NB4 (cell line): ENCODE measurements at regions not wholly inside any gene's neighbourhood (a gene's known extent, or its start where the extent isn't known, plus 50 kb on each side); places are given as distances from the start of the nearest gene placed in this dataset.

Experiments
- DNase-seq: peaks from one replicate; pipeline ENCODE4 v3.0.0; 2010; ENCODE audit warnings: low read depth
- H3K4me3 ChIP-seq: one replicate; pipeline ENCODE4 v1.5.1; 2011; ENCODE audit warnings: mild to moderate bottlenecking, low read depth, low read length, moderate library complexity
- CTCF ChIP-seq: IDR thresholded peaks from one replicate; pipeline ENCODE4 v1.5.1; 2012; ENCODE audit warnings: low read depth, low read length
- MAX ChIP-seq: IDR thresholded peaks from 2 replicates; pipeline ENCODE4 v1.6.1; 2011; ENCODE audit warnings: low read depth, low read length
- MYC ChIP-seq: IDR thresholded peaks from 2 replicates; pipeline ENCODE4 v1.6.1; 2011; ENCODE audit warnings: low read depth, low read length
- POLR2A ChIP-seq: IDR thresholded peaks from 2 replicates; pipeline ENCODE4 v1.6.1; 2011; ENCODE audit warnings: mild to moderate bottlenecking; ENCODE audit not compliant: insufficient read length; ENCODE audit errors: extremely low read depth

GRCh38 chr16:86732621-86733295 lies 154.4 kb downstream of the FOXL1 start:
- TF ChIP-seq CTCF: no peak
- TF ChIP-seq POLR2A: no peak
- TF ChIP-seq MYC: no peak
- no peak for TF ChIP-seq MAX
- no peak for DNase-seq
- no peak overlapping the region for H3K4me3 ChIP-seq

GRCh38 chr16:86733546-86734254 lies 155.4 kb downstream of the FOXL1 start:
- TF ChIP-seq CTCF (no peak), POLR2A (no peak), MAX (no peak), MYC (no peak)
- no peak overlapping the region for H3K4me3 ChIP-seq
- no peak for DNase-seq

GRCh38 chr16:86734543-86735460 lies 156.5 kb downstream of the FOXL1 start:
- DNase-seq: no peak
- no peak for TF ChIP-seq POLR2A
- no peak for TF ChIP-seq CTCF
- TF ChIP-seq MYC: no peak
- no peak for TF ChIP-seq MAX
- no peak overlapping the region for H3K4me3 ChIP-seq

- no peak overlapping the region for H3K4me3 ChIP-seq
- TF ChIP-seq MAX: no peak
- TF ChIP-seq MYC: no peak
- no peak for TF ChIP-seq POLR2A
- TF ChIP-seq CTCF: no peak
- no peak for DNase-seq
These were observed 157.4 kb downstream of the FOXL1 start for GRCh38 chr16:86735727-86736126.

- TF ChIP-seq MYC (no peak), POLR2A (no peak), CTCF (no peak)
- no peak for DNase-seq
- H3K4me3 ChIP-seq: no peak overlapping the region
These were observed 158.2 kb downstream of the FOXL1 start for GRCh38 chr16:86736502-86736901.
